ENCODE measurements at regions not wholly inside any gene's neighbourhood (a gene's known extent, or its start where the extent isn't known, plus 50 kb on each side); places are given as distances from the start of the nearest gene placed in this dataset.

- ChIA-PET CTCF (no interaction called here), POLR2A (no interaction called here)
- no peak for DNase-seq
- no peak overlapping the region for H3K4me3 ChIP-seq (ENCODE audit: control insufficient read depth in 1 of 7, extremely low read depth in 1 of 7, insufficient read depth in 4 of 7, low read depth in 2 of 7, low read length in 6 of 7)
- peaks cover 0 to 12% (median 4%) of the 10 kb centered on the region in 5 experiments for H3K9me3 ChIP-seq (ENCODE audit: control extremely low read depth in 1 of 5, control insufficient read depth in 4 of 5, insufficient read depth in 2 of 5, low read depth in 1 of 5, low read length in 4 of 5)
- H3K36me3 ChIP-seq (ENCODE audit: control insufficient read depth in 4 of 4, insufficient read depth in 4 of 4, low read length in 3 of 4) = no peaks in the 10 kb centered on the region
- H3K4me1 ChIP-seq (ENCODE audit: control extremely low read depth in 1 of 4, control insufficient read depth in 4 of 4, insufficient read depth in 4 of 4, low read length in 3 of 4) = no peaks in the 10 kb centered on the region
- WGBS (ENCODE audit: insufficient coverage) = 97% methylated on average over 5 of the region's 5 CpGs
- no peak overlapping the region for H3K27ac ChIP-seq (ENCODE audit: insufficient read depth in 1 of 2, low read depth in 1 of 2, low read length in 2 of 2, poor library complexity in 1 of 2, severe bottlenecking in 2 of 2)
- H3K27me3 ChIP-seq (replicated peaks in 2 of 5; ENCODE audit: control insufficient read depth in 4 of 5, insufficient read depth in 5 of 5, low read length in 4 of 5) = peaks cover 0 to 8% (median 2%) of the 10 kb centered on the region in 5 experiments
These were observed 229.9 kb downstream of the TFCP2L1 start for GRCh38 chr2:121055088-121055487.

- POLR2A ChIA-PET = no interaction called here
- DNase-seq = no peak
- 94% methylated on average over 3 of the region's 4 CpGs for WGBS (ENCODE audit: insufficient coverage)
- no peaks in the 10 kb centered on the region for H3K36me3 ChIP-seq (ENCODE audit: control insufficient read depth in 4 of 4, insufficient read depth in 4 of 4, low read length in 3 of 4)
- peaks cover 0 to 12% (median 3%) of the 10 kb centered on the region in 5 experiments for H3K9me3 ChIP-seq (ENCODE audit: control extremely low read depth in 1 of 5, control insufficient read depth in 4 of 5, insufficient read depth in 2 of 5, low read depth in 1 of 5, low read length in 4 of 5)
- CTCF ChIA-PET = no interaction called here
- H3K4me3 ChIP-seq (ENCODE audit: control insufficient read depth in 1 of 7, extremely low read depth in 1 of 7, insufficient read depth in 4 of 7, low read depth in 2 of 7, low read length in 6 of 7) = no peak overlapping the region
- no peaks in the 10 kb centered on the region for H3K4me1 ChIP-seq (ENCODE audit: control extremely low read depth in 1 of 4, control insufficient read depth in 4 of 4, insufficient read depth in 4 of 4, low read length in 3 of 4)
- H3K27me3 ChIP-seq (replicated peaks in 2 of 5; ENCODE audit: control insufficient read depth in 4 of 5, insufficient read depth in 5 of 5, low read length in 4 of 5) = peaks cover 0 to 6% (median 2%) of the 10 kb centered on the region in 5 experiments
- no peak overlapping the region for H3K27ac ChIP-seq (ENCODE audit: insufficient read depth in 1 of 2, low read depth in 1 of 2, low read length in 2 of 2, poor library complexity in 1 of 2, severe bottlenecking in 2 of 2)
These were observed 229.5 kb downstream of the TFCP2L1 start for GRCh38 chr2:121055501-121055900.

DNA sequence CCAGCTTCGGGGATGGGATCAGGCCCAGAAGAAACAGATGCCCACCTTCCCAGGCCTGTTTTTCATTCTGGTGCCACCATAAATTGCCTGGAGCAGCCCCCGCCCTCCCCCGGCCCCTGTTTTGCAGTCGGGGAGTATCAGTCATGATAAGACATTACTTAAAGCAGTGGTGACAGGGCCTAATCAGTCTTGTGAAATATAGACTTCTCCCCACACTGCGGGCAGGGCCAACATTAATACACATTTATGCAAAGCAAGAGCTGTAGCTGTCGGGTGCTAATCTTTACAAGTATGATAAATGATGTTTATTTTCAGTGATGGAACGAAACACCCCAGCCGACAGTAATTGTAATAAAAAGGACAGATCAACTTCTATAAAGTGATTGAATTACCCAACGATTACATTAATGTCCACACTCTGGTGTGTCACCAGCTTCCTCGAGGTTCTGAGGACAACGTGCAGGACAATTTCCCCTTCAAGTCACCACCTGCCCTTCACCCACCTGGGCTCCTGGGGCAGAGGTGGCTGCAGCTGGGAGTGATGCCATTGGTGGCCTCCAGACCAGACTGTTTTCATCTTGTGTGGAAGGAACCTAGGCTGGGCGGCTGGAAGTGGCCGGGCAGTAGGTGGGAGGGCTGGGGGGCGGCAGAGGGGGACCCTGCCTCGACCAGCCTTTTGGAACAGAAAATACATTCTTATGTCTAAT is 226.0 kb downstream of the TFCP2L1 start:
- POLR2A ChIA-PET = no interaction called here
- DNase-seq = no peak
- Histone ChIP-seq H3K27me3 (replicated peaks in 2 of 5; ENCODE audit: control insufficient read depth in 4 of 5, insufficient read depth in 5 of 5, low read length in 4 of 5) (peaks cover 0 to 8% (median 4%) of the 10 kb centered on the region in 5 experiments), H3K4me1 (ENCODE audit: control extremely low read depth in 1 of 4, control insufficient read depth in 4 of 4, insufficient read depth in 4 of 4, low read length in 3 of 4) (no peaks in the 10 kb centered on the region), H3K27ac (ENCODE audit: insufficient read depth in 1 of 2, low read depth in 1 of 2, low read length in 2 of 2, poor library complexity in 1 of 2, severe bottlenecking in 2 of 2) (no peak overlapping the region), H3K4me3 (ENCODE audit: control insufficient read depth in 1 of 7, extremely low read depth in 1 of 7, insufficient read depth in 4 of 7, low read depth in 2 of 7, low read length in 6 of 7) (no peak overlapping the region), H3K36me3 (ENCODE audit: control insufficient read depth in 4 of 4, insufficient read depth in 4 of 4, low read length in 3 of 4) (no peaks in the 10 kb centered on the region), H3K9me3 (ENCODE audit: control extremely low read depth in 1 of 5, control insufficient read depth in 4 of 5, insufficient read depth in 2 of 5, low read depth in 1 of 5, low read length in 4 of 5) (peaks cover 0 to 5% (median 0%) of the 10 kb centered on the region in 5 experiments)
- WGBS (ENCODE audit: insufficient coverage) = 93% methylated on average over 4 of the region's 15 CpGs
- CTCF ChIA-PET = interaction anchor here (0.6 to 4.0 kb wide), 3 partner anchors 12 to 21 kb away, joined by 3 to 19 read pairs (median 7); no protein-coding TSS in a partner anchor

GRCh38 chr2:121059651-121060649 is 225.1 kb downstream of the TFCP2L1 start:
- Histone ChIP-seq H3K27me3 (replicated peaks in 2 of 5; ENCODE audit: control insufficient read depth in 4 of 5, insufficient read depth in 5 of 5, low read length in 4 of 5) (peaks cover 0 to 8% (median 5%) of the 10 kb centered on the region in 5 experiments), H3K4me3 (ENCODE audit: control insufficient read depth in 1 of 7, extremely low read depth in 1 of 7, insufficient read depth in 4 of 7, low read depth in 2 of 7, low read length in 6 of 7) (no peak overlapping the region), H3K27ac (ENCODE audit: insufficient read depth in 1 of 2, low read depth in 1 of 2, low read length in 2 of 2, poor library complexity in 1 of 2, severe bottlenecking in 2 of 2) (no peak overlapping the region), H3K36me3 (ENCODE audit: control insufficient read depth in 4 of 4, insufficient read depth in 4 of 4, low read length in 3 of 4) (no peaks in the 10 kb centered on the region), H3K4me1 (ENCODE audit: control extremely low read depth in 1 of 4, control insufficient read depth in 4 of 4, insufficient read depth in 4 of 4, low read length in 3 of 4) (no peaks in the 10 kb centered on the region), H3K9me3 (ENCODE audit: control extremely low read depth in 1 of 5, control insufficient read depth in 4 of 5, insufficient read depth in 2 of 5, low read depth in 1 of 5, low read length in 4 of 5) (no peaks in the 10 kb centered on the region)
- no peak for DNase-seq
- 100% methylated on average over 3 of the region's 9 CpGs for WGBS (ENCODE audit: insufficient coverage)
- CTCF ChIA-PET = interaction anchor here (0.9 to 4.0 kb wide), 5 partner anchors 11 to 379 kb away, joined by 3 to 19 read pairs (median 4); no protein-coding TSS in a partner anchor
- POLR2A ChIA-PET = interaction anchor here (0.6 kb wide), 1 partner anchor 1408 kb away, joined by 3 read pairs; no protein-coding TSS in a partner anchor

GRCh38 chr2:121061633-121062032 is 223.4 kb downstream of the TFCP2L1 start:
- ChIA-PET CTCF (interaction anchor here (4.0 kb wide), 1 partner anchor 9 kb away, joined by 19 read pairs; no protein-coding TSS in a partner anchor), POLR2A (no interaction called here)
- Histone ChIP-seq H3K9me3 (ENCODE audit: control extremely low read depth in 1 of 5, control insufficient read depth in 4 of 5, insufficient read depth in 2 of 5, low read depth in 1 of 5, low read length in 4 of 5) (no peaks in the 10 kb centered on the region), H3K4me1 (ENCODE audit: control extremely low read depth in 1 of 4, control insufficient read depth in 4 of 4, insufficient read depth in 4 of 4, low read length in 3 of 4) (no peaks in the 10 kb centered on the region), H3K36me3 (ENCODE audit: control insufficient read depth in 4 of 4, insufficient read depth in 4 of 4, low read length in 3 of 4) (no peaks in the 10 kb centered on the region), H3K27ac (ENCODE audit: insufficient read depth in 1 of 2, low read depth in 1 of 2, low read length in 2 of 2, poor library complexity in 1 of 2, severe bottlenecking in 2 of 2) (no peak overlapping the region), H3K27me3 (replicated peaks in 2 of 5; ENCODE audit: control insufficient read depth in 4 of 5, insufficient read depth in 5 of 5, low read length in 4 of 5) (peaks cover 0 to 10% (median 4%) of the 10 kb centered on the region in 5 experiments), H3K4me3 (ENCODE audit: control insufficient read depth in 1 of 7, extremely low read depth in 1 of 7, insufficient read depth in 4 of 7, low read depth in 2 of 7, low read length in 6 of 7) (no peak overlapping the region)
- DNase-seq = no peak
- 79% methylated on average over 6 of the region's 9 CpGs for WGBS (ENCODE audit: insufficient coverage)

GRCh38 chr2:121063471-121063870 is 221.5 kb downstream of the TFCP2L1 start:
- Histone ChIP-seq H3K27ac (ENCODE audit: insufficient read depth in 1 of 2, low read depth in 1 of 2, low read length in 2 of 2, poor library complexity in 1 of 2, severe bottlenecking in 2 of 2) (no peak overlapping the region), H3K4me3 (ENCODE audit: control insufficient read depth in 1 of 7, extremely low read depth in 1 of 7, insufficient read depth in 4 of 7, low read depth in 2 of 7, low read length in 6 of 7) (no peak overlapping the region), H3K27me3 (replicated peaks in 2 of 5; ENCODE audit: control insufficient read depth in 4 of 5, insufficient read depth in 5 of 5, low read length in 4 of 5) (peaks cover 0 to 11% (median 4%) of the 10 kb centered on the region in 5 experiments), H3K9me3 (ENCODE audit: control extremely low read depth in 1 of 5, control insufficient read depth in 4 of 5, insufficient read depth in 2 of 5, low read depth in 1 of 5, low read length in 4 of 5) (no peaks in the 10 kb centered on the region), H3K36me3 (ENCODE audit: control insufficient read depth in 4 of 4, insufficient read depth in 4 of 4, low read length in 3 of 4) (no peaks in the 10 kb centered on the region), H3K4me1 (ENCODE audit: control extremely low read depth in 1 of 4, control insufficient read depth in 4 of 4, insufficient read depth in 4 of 4, low read length in 3 of 4) (no peaks in the 10 kb centered on the region)
- POLR2A ChIA-PET = no interaction called here
- CTCF ChIA-PET = interaction anchor here (1.2 kb wide), 1 partner anchor 16 kb away, joined by 3 read pairs; no protein-coding TSS in a partner anchor
- no peak for DNase-seq
- WGBS (ENCODE audit: insufficient coverage) = 100% methylated on average over 2 of the region's 3 CpGs
